Mucosa of rectum (tissue), 2 donors: ENCODE measurements at regions not wholly inside any gene's neighbourhood (a gene's known extent, or its start where the extent isn't known, plus 50 kb on each side); places are given as distances from the start of the nearest gene placed in this dataset.

Experiments used
- H3K27ac ChIP-seq, 2 donors: one replicate each; pipeline ENCODE4 v1.7.0; 2013; ENCODE audit warnings: inconsistent platforms in 2 of 2, low read depth in 2 of 2, low read length in 2 of 2
- H3K27me3 ChIP-seq, 2 donors: one replicate each; pipeline ENCODE4 v1.7.0; 2013; ENCODE audit warnings: low read length in 2 of 2; ENCODE audit not compliant: control insufficient read depth in 2 of 2, insufficient read depth in 2 of 2
- H3K36me3 ChIP-seq, 2 donors: one replicate each; pipeline ENCODE4 v1.7.0; 2013; ENCODE audit warnings: low read length in 2 of 2; ENCODE audit not compliant: control insufficient read depth in 2 of 2, insufficient read depth in 2 of 2
- H3K4me1 ChIP-seq, 2 donors: one replicate each; pipeline ENCODE4 v1.7.0; 2013; ENCODE audit warnings: low read length in 2 of 2, mild to moderate bottlenecking in 1 of 2; ENCODE audit not compliant: control insufficient read depth in 2 of 2, insufficient read depth in 2 of 2
- H3K4me3 ChIP-seq, 2 donors: one replicate each; pipeline ENCODE4 v1.7.0; 2013; ENCODE audit warnings: low read length in 2 of 2
- H3K9ac ChIP-seq, 2 donors: one replicate each; pipeline ENCODE4 v1.7.0; 2013; ENCODE audit warnings: low read length in 2 of 2, low read depth in 1 of 2, mild to moderate bottlenecking in 1 of 2
- H3K9me3 ChIP-seq, 2 donors: one replicate each; pipeline ENCODE4 v1.7.0; 2013; ENCODE audit warnings: low read length in 2 of 2; ENCODE audit not compliant: control insufficient read depth in 2 of 2
- donor health status: healthy.
- donor health status: Normal muscosa, but diverticular disease.

GRCh38 chr13:94914895-94915294, 202.6 kb upstream of the SOX21 start:
- Histone ChIP-seq H3K9me3 (no peaks in the 10 kb centered on the region), H3K4me1 (no peaks in the 10 kb centered on the region), H3K4me3 (no peak overlapping the region), H3K27me3 (no peaks in the 10 kb centered on the region), H3K36me3 (no peaks in the 10 kb centered on the region), H3K27ac (no peak overlapping the region), H3K9ac (no peak overlapping the region)

GRCh38 chr13:94906605-94907004, 194.3 kb upstream of the SOX21 start:
- Histone ChIP-seq H3K36me3 (no peaks in the 10 kb centered on the region), H3K27me3 (peaks cover 0 to 2% of the 10 kb centered on the region in 2 donors), H3K9me3 (no peaks in the 10 kb centered on the region), H3K4me1 (no peaks in the 10 kb centered on the region), H3K27ac (no peak overlapping the region), H3K9ac (no peak overlapping the region), H3K4me3 (no peak overlapping the region)

GRCh38 chr13:94902722-94903407, 190.5 kb upstream of the SOX21 start:
- Histone ChIP-seq H3K9me3 (no peaks in the 10 kb centered on the region), H3K36me3 (no peaks in the 10 kb centered on the region), H3K27ac (no peak overlapping the region), H3K9ac (no peak overlapping the region), H3K4me1 (no peaks in the 10 kb centered on the region), H3K27me3 (peaks cover 0 to 2% of the 10 kb centered on the region in 2 donors), H3K4me3 (no peak overlapping the region)

- Histone ChIP-seq H3K27me3 (no peaks in the 10 kb centered on the region), H3K9ac (no peak overlapping the region), H3K27ac (no peak overlapping the region), H3K36me3 (no peaks in the 10 kb centered on the region), H3K4me3 (no peak overlapping the region), H3K9me3 (no peaks in the 10 kb centered on the region), H3K4me1 (no peaks in the 10 kb centered on the region)
Observed at GRCh38 chr13:94901070-94901469, 188.7 kb upstream of the SOX21 start.

GRCh38 chr13:94896719-94897317, 184.5 kb upstream of the SOX21 start:
- Histone ChIP-seq H3K9me3 (no peaks in the 10 kb centered on the region), H3K36me3 (no peaks in the 10 kb centered on the region), H3K27ac (no peak overlapping the region), H3K27me3 (no peaks in the 10 kb centered on the region), H3K4me1 (no peaks in the 10 kb centered on the region), H3K9ac (no peak overlapping the region), H3K4me3 (no peak overlapping the region)

GRCh38 chr13:94896238-94896637, 183.9 kb upstream of the SOX21 start:
- Histone ChIP-seq H3K27me3 (no peaks in the 10 kb centered on the region), H3K4me3 (no peak overlapping the region), H3K27ac (no peak overlapping the region)

GRCh38 chr13:94886191-94886590, 173.8 kb upstream of the SOX21 start:
- Histone ChIP-seq H3K9me3 (no peaks in the 10 kb centered on the region), H3K4me1 (no peaks in the 10 kb centered on the region), H3K9ac (no peak overlapping the region)

More at GRCh38 chr13:94896238-94896637, 183.9 kb upstream of the SOX21 start:
- Histone ChIP-seq H3K9ac (no peak overlapping the region), H3K9me3 (no peaks in the 10 kb centered on the region), H3K4me1 (no peaks in the 10 kb centered on the region), H3K36me3 (no peaks in the 10 kb centered on the region)

GRCh38 chr13:94880463-94880862, 168.1 kb upstream of the SOX21 start:
- no peak overlapping the region for H3K9ac ChIP-seq
- no peaks in the 10 kb centered on the region for H3K27me3 ChIP-seq
- no peaks in the 10 kb centered on the region for H3K36me3 ChIP-seq
- H3K4me1 ChIP-seq, result no peaks in the 10 kb centered on the region
- no peaks in the 10 kb centered on the region for H3K9me3 ChIP-seq
- no peak overlapping the region for H3K4me3 ChIP-seq
- no peak overlapping the region for H3K27ac ChIP-seq

More at GRCh38 chr13:94886191-94886590, 173.8 kb upstream of the SOX21 start:
- Histone ChIP-seq H3K27me3 (no peaks in the 10 kb centered on the region), H3K36me3 (no peaks in the 10 kb centered on the region), H3K27ac (no peak overlapping the region), H3K4me3 (no peak overlapping the region)

GRCh38 chr13:94878602-94879165, 166.3 kb upstream of the SOX21 start:
- Histone ChIP-seq H3K4me1 (no peaks in the 10 kb centered on the region), H3K4me3 (no peak overlapping the region), H3K36me3 (no peaks in the 10 kb centered on the region), H3K27ac (no peak overlapping the region), H3K9me3 (no peaks in the 10 kb centered on the region), H3K27me3 (no peaks in the 10 kb centered on the region), H3K9ac (no peak overlapping the region)

- Histone ChIP-seq H3K4me1 (no peaks in the 10 kb centered on the region), H3K27me3 (no peaks in the 10 kb centered on the region), H3K9ac (no peak overlapping the region), H3K27ac (no peak overlapping the region), H3K4me3 (no peak overlapping the region), H3K9me3 (no peaks in the 10 kb centered on the region), H3K36me3 (no peaks in the 10 kb centered on the region)
Observed at GRCh38 chr13:94864474-94864873, 152.1 kb upstream of the SOX21 start.
